ENCODE measurements at regions not wholly inside any gene's neighbourhood (a gene's known extent, or its start where the extent isn't known, plus 50 kb on each side); places are given as distances from the start of the nearest gene placed in this dataset.
A peak's percentile ranks its signal among the peaks of the same experiment; 100 is the strongest.

- DNase-seq: peak; percentile 81
Observed at GRCh38 chr12:124510301-124510970, 57.0 kb downstream of the NCOR2 start.

GRCh38 chr12:124509676-124510300 lies 57.6 kb downstream of the NCOR2 start:
- H3K9ac ChIP-seq (ENCODE audit: extremely low read depth, low read length, poor library complexity, severe bottlenecking): no peak overlapping the region
- H3K36me3 Mint-ChIP-seq (ENCODE audit: low read depth): peaks cover 9% of the 10 kb centered on the region
- H3K4me1 ChIP-seq (ENCODE audit: control insufficient read depth, insufficient read depth, low read length): peaks cover 22% of the 10 kb centered on the region
- no peaks in the 10 kb centered on the region for H3K9me3 Mint-ChIP-seq
- peak overlapping the region; percentile 12 for H3K27ac ChIP-seq (ENCODE audit: low read depth, low read length)
- WGBS, 2 experiments (ENCODE audit: insufficient coverage in 1 of 2, insufficient read length in 1 of 2): 57 to 77% methylated on average over 16 of the region's 16 CpGs
- no peak overlapping the region for H3K4me3 Mint-ChIP-seq
- peak overlapping the region; percentile 81 for H3K27ac Mint-ChIP-seq
- no peaks in the 10 kb centered on the region for H3K27me3 Mint-ChIP-seq (ENCODE audit: insufficient read depth)
- H3K4me3 ChIP-seq (ENCODE audit: low read length): no peak overlapping the region
- DNase-seq: no peak
- no peak for TF ChIP-seq CTCF (conservative IDR thresholded peaks at IDR 0.05)
- H3K4me1 Mint-ChIP-seq: peaks cover 39% of the 10 kb centered on the region
- H3K9me3 ChIP-seq (ENCODE audit: control insufficient read depth, low read length): no peaks in the 10 kb centered on the region
- H3K27me3 ChIP-seq (ENCODE audit: control insufficient read depth, insufficient read depth, low read length, poor library complexity, severe bottlenecking): no peaks in the 10 kb centered on the region
- H3K36me3 ChIP-seq (ENCODE audit: control insufficient read depth, insufficient read depth, low read length): no peaks in the 10 kb centered on the region

More at GRCh38 chr12:124510301-124510970, 57.0 kb downstream of the NCOR2 start:
- H3K36me3 Mint-ChIP-seq (ENCODE audit: low read depth): peaks cover 15% of the 10 kb centered on the region
- peak; percentile 43 for TF ChIP-seq CTCF (conservative IDR thresholded peaks at IDR 0.05)
- Histone ChIP-seq H3K27me3 (ENCODE audit: control insufficient read depth, insufficient read depth, low read length, poor library complexity, severe bottlenecking) (no peaks in the 10 kb centered on the region), H3K4me3 (ENCODE audit: low read length) (no peak overlapping the region), H3K36me3 (ENCODE audit: control insufficient read depth, insufficient read depth, low read length) (peaks cover 3% of the 10 kb centered on the region), H3K9me3 (ENCODE audit: control insufficient read depth, low read length) (no peaks in the 10 kb centered on the region), H3K4me1 (ENCODE audit: control insufficient read depth, insufficient read depth, low read length) (peaks cover 16% of the 10 kb centered on the region), H3K9ac (ENCODE audit: extremely low read depth, low read length, poor library complexity, severe bottlenecking) (no peak overlapping the region), H3K27ac (ENCODE audit: low read depth, low read length) (peak overlapping the region; percentile 12)
- H3K9me3 Mint-ChIP-seq: peaks cover 3% of the 10 kb centered on the region
- H3K4me1 Mint-ChIP-seq: peaks cover 38% of the 10 kb centered on the region
- no peak overlapping the region for H3K4me3 Mint-ChIP-seq
- WGBS, 2 experiments (ENCODE audit: insufficient coverage in 1 of 2, insufficient read length in 1 of 2): 93 to 94% methylated on average over 9 to 17 of the region's 17 CpGs
- H3K27ac Mint-ChIP-seq: peak overlapping the region; percentile 87
- H3K27me3 Mint-ChIP-seq (ENCODE audit: insufficient read depth): no peaks in the 10 kb centered on the region

- peak overlapping the region; percentile 81 for H3K27ac Mint-ChIP-seq
- Histone ChIP-seq H3K4me3 (ENCODE audit: low read length) (no peak overlapping the region), H3K27me3 (ENCODE audit: control insufficient read depth, insufficient read depth, low read length, poor library complexity, severe bottlenecking) (no peaks in the 10 kb centered on the region), H3K36me3 (ENCODE audit: control insufficient read depth, insufficient read depth, low read length) (no peaks in the 10 kb centered on the region), H3K9me3 (ENCODE audit: control insufficient read depth, low read length) (no peaks in the 10 kb centered on the region), H3K4me1 (ENCODE audit: control insufficient read depth, insufficient read depth, low read length) (peaks cover 25% of the 10 kb centered on the region), H3K27ac (ENCODE audit: low read depth, low read length) (peak overlapping the region; percentile 12), H3K9ac (ENCODE audit: extremely low read depth, low read length, poor library complexity, severe bottlenecking) (no peak overlapping the region)
- peaks cover 8% of the 10 kb centered on the region for H3K36me3 Mint-ChIP-seq (ENCODE audit: low read depth)
- TF ChIP-seq CTCF (conservative IDR thresholded peaks at IDR 0.05): no peak
- no peaks in the 10 kb centered on the region for H3K27me3 Mint-ChIP-seq (ENCODE audit: insufficient read depth)
- no peak for DNase-seq
- H3K9me3 Mint-ChIP-seq: no peaks in the 10 kb centered on the region
- whole genome bisulfite sequencing, 2 experiments (ENCODE audit: insufficient coverage in 1 of 2, insufficient read length in 1 of 2): 90% methylated on average over 1 of the region's 1 CpG; no CpG with 5 or more reads in 1 of the 2 experiments
- H3K4me1 Mint-ChIP-seq: peaks cover 44% of the 10 kb centered on the region
- no peak overlapping the region for H3K4me3 Mint-ChIP-seq
Observed at GRCh38 chr12:124509300-124509675, 58.1 kb downstream of the NCOR2 start.

All from endodermal cell (in vitro differentiated cells).